ENCODE measurements at regions not wholly inside any gene's neighbourhood (a gene's known extent, or its start where the extent isn't known, plus 50 kb on each side); places are given as distances from the start of the nearest gene placed in this dataset.

GRCh38 chr1:38614861-38615260 is 244.7 kb downstream of the RRAGC start (continued):
- TF ChIP-seq E2F5 (CRISPR knock-in tag; IDR thresholded peaks at IDR 0.05) (no peak), FOXK1 (CRISPR knock-in tag; IDR thresholded peaks at IDR 0.05) (no peak), IRF2 (CRISPR knock-in tag; IDR thresholded peaks at IDR 0.05; ENCODE audit: borderline replicate concordance, low read depth) (no peak), HMGXB4 (CRISPR knock-in tag; IDR thresholded peaks at IDR 0.05) (no peak), TCF7 (CRISPR knock-in tag; IDR thresholded peaks at IDR 0.05; ENCODE audit: low read depth) (no peak), ZNF263 (CRISPR knock-in tag; IDR thresholded peaks at IDR 0.05; ENCODE audit: low read depth) (no peak), ZNF219 (CRISPR knock-in tag; IDR thresholded peaks at IDR 0.05; ENCODE audit: borderline replicate concordance) (no peak), HMGA2 (CRISPR knock-in tag; IDR thresholded peaks at IDR 0.05) (no peak), NR3C1 (CRISPR knock-in tag; conservative IDR thresholded peaks at IDR 0.05; ENCODE audit: low read depth) (no peak), FOXJ3 (CRISPR knock-in tag; IDR thresholded peaks at IDR 0.05; ENCODE audit: borderline replicate concordance) (no peak)

DNA sequence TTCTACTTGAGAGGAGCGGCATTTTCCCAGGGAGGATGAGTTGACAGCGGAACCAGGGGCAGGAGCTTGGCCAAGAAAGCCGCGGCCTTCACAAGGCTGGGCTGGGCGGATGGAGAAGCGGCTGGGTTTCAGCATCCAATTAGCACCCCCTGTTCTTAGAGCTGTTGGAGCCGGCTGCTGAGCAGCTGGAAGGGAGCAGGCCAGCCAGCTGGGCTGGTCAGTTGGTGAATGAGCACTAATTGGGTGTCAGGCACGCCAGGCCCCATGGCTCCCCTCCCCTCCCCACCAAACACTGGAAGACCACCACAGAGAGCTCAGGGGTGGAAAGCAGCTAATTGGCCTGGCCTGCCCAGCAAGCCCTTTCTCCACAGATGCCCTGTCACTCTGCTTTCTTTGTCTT is 245.6 kb downstream of the RRAGC start:
- Mint-ChIP-seq H3K4me3 (no peak overlapping the region), H3K36me3 (peaks cover 10% of the 10 kb centered on the region), H3K27me3 (ENCODE audit: low read depth) (peaks cover 3% of the 10 kb centered on the region), H3K4me1 (peaks cover 11% of the 10 kb centered on the region), H3K27ac (no peak overlapping the region), H3K9me3 (peaks cover 15% of the 10 kb centered on the region)
- TF ChIP-seq TP53 (CRISPR knock-in tag; IDR thresholded peaks at IDR 0.05), result no peak
- no peak for TF ChIP-seq FOXJ3 (CRISPR knock-in tag; IDR thresholded peaks at IDR 0.05; ENCODE audit: borderline replicate concordance)
- no peak for TF ChIP-seq EMX1 (CRISPR knock-in tag; IDR thresholded peaks at IDR 0.05)
- ATAC-seq (peak; percentile 39; the same call in 1 of the 2 replicates), DNase-seq (ENCODE audit: low spot score) (no peak)
- ChIA-PET CTCF (interaction anchor here (0.8 to 1.4 kb wide), 3 partner anchors 28 to 205 kb away, joined by 3 to 5 read pairs (median 4); no protein-coding TSS in a partner anchor), POLR2A (no interaction called here)

GRCh38 chr1:38612951-38613350 is 246.6 kb downstream of the RRAGC start:
- peaks cover 6% of the 10 kb centered on the region for H3K27me3 Mint-ChIP-seq (ENCODE audit: low read depth)
- ChIA-PET CTCF (interaction anchor here (1.1 kb wide), 1 partner anchor 91 kb away, joined by 3 read pairs; no protein-coding TSS in a partner anchor), POLR2A (no interaction called here)
- ATAC-seq (no peak), DNase-seq (ENCODE audit: low spot score) (no peak)
- H3K36me3 Mint-ChIP-seq, result peaks cover 10% of the 10 kb centered on the region
- peaks cover 20% of the 10 kb centered on the region for H3K4me1 Mint-ChIP-seq
- no peak overlapping the region for H3K4me3 Mint-ChIP-seq
- H3K27ac Mint-ChIP-seq, result no peak overlapping the region
- H3K9me3 Mint-ChIP-seq, result peaks cover 15% of the 10 kb centered on the region
- TF ChIP-seq, protein P1, sequence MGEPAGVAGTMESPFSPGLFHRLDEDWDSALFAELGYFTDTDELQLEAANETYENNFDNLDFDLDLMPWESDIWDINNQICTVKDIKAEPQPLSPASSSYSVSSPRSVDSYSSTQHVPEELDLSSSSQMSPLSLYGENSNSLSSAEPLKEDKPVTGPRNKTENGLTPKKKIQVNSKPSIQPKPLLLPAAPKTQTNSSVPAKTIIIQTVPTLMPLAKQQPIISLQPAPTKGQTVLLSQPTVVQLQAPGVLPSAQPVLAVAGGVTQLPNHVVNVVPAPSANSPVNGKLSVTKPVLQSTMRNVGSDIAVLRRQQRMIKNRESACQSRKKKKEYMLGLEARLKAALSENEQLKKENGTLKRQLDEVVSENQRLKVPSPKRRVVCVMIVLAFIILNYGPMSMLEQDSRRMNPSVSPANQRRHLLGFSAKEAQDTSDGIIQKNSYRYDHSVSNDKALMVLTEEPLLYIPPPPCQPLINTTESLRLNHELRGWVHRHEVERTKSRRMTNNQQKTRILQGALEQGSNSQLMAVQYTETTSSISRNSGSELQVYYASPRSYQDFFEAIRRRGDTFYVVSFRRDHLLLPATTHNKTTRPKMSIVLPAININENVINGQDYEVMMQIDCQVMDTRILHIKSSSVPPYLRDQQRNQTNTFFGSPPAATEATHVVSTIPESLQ (CRISPR knock-in tag; IDR thresholded peaks at IDR 0.05), result no peak
- TF ChIP-seq HMGA2 (CRISPR knock-in tag; IDR thresholded peaks at IDR 0.05) (no peak), GABPB1 (CRISPR knock-in tag; IDR thresholded peaks at IDR 0.05) (no peak), ZBTB21 (CRISPR knock-in tag; IDR thresholded peaks at IDR 0.05; ENCODE audit: borderline replicate concordance) (no peak), PREB (CRISPR knock-in tag; IDR thresholded peaks at IDR 0.05; ENCODE audit: borderline replicate concordance) (no peak), RELA (CRISPR knock-in tag; IDR thresholded peaks at IDR 0.05; ENCODE audit: borderline replicate concordance) (no peak), FOXJ3 (CRISPR knock-in tag; IDR thresholded peaks at IDR 0.05; ENCODE audit: borderline replicate concordance) (no peak)
- TF ChIP-seq, protein P2, sequence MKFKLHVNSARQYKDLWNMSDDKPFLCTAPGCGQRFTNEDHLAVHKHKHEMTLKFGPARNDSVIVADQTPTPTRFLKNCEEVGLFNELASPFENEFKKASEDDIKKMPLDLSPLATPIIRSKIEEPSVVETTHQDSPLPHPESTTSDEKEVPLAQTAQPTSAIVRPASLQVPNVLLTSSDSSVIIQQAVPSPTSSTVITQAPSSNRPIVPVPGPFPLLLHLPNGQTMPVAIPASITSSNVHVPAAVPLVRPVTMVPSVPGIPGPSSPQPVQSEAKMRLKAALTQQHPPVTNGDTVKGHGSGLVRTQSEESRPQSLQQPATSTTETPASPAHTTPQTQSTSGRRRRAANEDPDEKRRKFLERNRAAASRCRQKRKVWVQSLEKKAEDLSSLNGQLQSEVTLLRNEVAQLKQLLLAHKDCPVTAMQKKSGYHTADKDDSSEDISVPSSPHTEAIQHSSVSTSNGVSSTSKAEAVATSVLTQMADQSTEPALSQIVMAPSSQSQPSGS (CRISPR knock-in tag; IDR thresholded peaks at IDR 0.05; ENCODE audit: borderline replicate concordance, low read depth), result no peak
- TF ChIP-seq, protein P3, sequence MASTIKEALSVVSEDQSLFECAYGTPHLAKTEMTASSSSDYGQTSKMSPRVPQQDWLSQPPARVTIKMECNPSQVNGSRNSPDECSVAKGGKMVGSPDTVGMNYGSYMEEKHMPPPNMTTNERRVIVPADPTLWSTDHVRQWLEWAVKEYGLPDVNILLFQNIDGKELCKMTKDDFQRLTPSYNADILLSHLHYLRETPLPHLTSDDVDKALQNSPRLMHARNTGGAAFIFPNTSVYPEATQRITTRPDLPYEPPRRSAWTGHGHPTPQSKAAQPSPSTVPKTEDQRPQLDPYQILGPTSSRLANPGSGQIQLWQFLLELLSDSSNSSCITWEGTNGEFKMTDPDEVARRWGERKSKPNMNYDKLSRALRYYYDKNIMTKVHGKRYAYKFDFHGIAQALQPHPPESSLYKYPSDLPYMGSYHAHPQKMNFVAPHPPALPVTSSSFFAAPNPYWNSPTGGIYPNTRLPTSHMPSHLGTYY (CRISPR knock-in tag; IDR thresholded peaks at IDR 0.05), result no peak
- TF ChIP-seq, protein P4, sequence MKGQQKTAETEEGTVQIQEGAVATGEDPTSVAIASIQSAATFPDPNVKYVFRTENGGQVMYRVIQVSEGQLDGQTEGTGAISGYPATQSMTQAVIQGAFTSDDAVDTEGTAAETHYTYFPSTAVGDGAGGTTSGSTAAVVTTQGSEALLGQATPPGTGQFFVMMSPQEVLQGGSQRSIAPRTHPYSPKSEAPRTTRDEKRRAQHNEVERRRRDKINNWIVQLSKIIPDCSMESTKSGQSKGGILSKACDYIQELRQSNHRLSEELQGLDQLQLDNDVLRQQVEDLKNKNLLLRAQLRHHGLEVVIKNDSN (CRISPR knock-in tag; IDR thresholded peaks at IDR 0.05), result no peak

Measured in WTC11 (cell line).